ENCODE measurements at regions not wholly inside any gene's neighbourhood (a gene's known extent, or its start where the extent isn't known, plus 50 kb on each side); places are given as distances from the start of the nearest gene placed in this dataset.

DNA sequence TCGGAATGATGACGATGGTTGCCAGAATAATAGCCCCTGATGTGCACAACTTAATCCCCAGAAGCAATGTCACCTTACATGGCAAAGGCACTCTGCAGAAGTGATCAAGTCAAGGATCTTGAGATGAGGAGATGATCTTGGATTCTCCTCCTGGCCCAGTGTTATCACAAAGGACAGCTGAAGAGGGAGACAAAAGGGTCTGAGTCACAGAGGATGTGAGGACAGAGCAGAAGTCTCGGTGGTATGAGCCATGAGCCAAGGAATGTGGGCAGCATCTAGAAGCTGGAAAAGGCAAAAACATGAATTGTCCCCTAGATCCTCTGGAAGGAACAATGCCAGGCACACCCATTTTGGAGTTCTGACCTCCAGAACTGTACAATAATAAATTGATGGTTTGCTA is 358.5 kb downstream of the MYCN start:
- DNase-seq (ENCODE audit: low spot score) (no peak), ATAC-seq (no peak)
- intact Hi-C loops (cut with DNase I): no loop called here

DNA sequence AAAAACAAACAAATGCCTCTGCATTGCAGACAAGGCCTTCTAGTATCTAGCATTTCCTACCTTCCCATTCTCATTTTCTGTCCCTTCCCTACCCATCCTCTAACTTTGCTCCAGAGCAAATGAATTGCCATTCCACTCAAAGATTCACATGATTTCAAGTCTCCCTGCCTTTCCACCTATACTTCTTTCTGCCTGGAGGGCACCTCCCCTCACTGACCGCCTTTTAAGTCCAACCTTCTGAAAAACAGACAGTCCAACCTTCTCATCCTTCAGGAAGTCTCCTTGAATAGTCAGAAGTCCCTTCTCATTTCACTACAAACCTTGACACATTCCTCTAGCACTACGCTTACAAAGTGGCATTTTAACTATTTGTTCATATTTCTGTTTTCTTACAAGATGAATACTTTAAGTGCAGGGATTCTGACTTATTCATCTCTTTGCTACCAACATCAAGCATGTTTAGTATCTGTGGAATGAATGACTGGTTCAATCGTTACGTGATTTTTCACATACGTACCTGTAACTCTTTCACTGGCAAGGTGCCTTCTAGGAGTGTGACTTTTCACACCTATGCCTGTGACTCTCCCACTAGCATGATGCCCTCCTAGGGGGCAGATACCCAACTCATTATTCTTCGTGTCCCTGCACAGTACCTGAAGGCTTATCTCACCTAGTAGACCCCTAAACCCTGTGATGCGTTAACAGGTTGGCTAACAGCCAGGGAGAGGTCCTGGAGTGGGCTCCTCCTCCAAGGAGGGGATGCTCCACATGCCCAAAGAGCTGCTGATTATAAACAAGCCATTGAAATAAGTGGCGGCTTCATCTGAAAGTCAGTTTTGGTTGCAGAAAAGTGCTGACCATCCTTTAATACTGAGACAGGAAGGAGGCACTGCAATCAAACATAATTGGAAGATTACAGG is 356.2 kb downstream of the MYCN start:
- no peak for ATAC-seq
- intact Hi-C loops (cut with DNase I): no loop called here
- no peak for DNase-seq (ENCODE audit: low spot score)

DNA sequence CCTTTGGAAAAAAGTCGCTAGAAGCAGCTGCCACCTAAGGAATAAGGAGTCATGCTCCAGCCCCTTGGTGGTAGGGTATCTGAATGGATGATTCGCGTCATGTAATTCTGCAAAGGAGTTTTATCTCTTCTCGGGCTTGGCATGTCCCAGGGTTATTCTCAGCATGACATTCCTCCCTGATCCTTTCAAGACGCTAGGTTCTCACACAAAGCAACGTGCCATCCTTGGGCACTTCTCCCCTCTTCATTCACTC is 355.6 kb downstream of the MYCN start:
- no peak for ATAC-seq
- intact Hi-C loops (cut with DNase I): no loop called here
- no peak for DNase-seq (ENCODE audit: low spot score)

DNA sequence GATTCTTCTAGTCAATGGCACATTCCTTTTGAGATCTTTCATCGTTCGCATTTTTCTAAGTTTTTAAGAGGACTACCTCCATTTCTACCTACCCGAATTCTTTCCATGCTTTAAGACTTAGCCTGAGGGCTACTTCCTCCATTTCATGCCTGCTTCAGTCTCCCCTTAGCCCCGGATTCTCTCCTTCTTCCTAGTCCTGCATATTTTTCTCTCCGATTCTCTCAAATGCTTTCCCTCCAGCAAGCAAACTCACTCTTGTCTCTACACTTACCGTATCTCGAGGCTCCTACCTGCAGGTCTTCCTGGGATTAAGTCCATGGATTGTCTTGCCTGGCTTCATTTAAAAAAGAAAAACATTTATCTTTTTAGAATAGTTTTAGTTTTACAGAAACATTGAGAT is 354.4 kb downstream of the MYCN start:
- ATAC-seq: no peak
- intact Hi-C loops (cut with DNase I): no loop called here

DNA sequence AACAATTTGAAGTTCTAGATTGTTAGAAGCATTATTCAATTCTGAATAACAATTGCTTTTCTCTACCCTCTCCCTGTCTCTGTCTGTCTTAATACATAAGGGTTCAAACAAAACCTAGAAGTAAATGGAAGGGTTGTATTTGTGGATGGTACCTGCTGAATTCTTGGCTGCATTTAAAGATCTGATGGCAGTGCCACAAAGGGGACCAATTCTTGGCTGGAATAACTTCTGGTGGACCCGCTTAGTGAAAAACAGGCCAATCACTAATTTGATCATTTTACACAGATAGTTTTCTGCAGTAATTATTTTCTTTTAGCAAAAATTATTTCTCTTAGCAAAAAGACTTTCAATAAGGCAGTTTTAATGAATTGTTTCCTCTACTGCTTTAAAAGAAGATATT is 353.5 kb downstream of the MYCN start:
- DNase-seq (ENCODE audit: low spot score): no peak
- no peak for ATAC-seq

More for the DNA sequence above, 354.4 kb downstream of the MYCN start:
- no peak for DNase-seq (ENCODE audit: low spot score)

DNA sequence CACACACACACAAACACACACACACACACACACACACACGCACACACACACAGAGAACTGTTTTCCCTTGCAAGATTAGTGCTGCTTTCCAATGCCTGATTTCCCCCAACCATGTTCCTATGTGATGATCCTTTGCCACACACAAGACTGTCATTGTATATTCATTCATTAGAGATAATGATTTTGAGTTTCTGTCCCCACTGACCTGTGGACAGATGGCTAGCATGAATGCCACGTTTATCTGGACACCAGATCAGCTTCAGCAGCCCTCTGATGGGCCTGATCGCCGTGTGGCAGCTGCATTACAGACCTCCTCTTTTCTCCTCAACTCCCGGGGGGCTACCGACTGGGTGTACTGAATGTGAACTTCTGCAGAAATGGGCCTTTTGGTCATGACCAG is 353.0 kb downstream of the MYCN start:
- intact Hi-C loops (cut with DNase I): no loop called here
- no peak for DNase-seq (ENCODE audit: low spot score)
- ATAC-seq: no peak

More for the DNA sequence above, 353.5 kb downstream of the MYCN start:
- intact Hi-C loops (cut with DNase I): no loop called here

DNA sequence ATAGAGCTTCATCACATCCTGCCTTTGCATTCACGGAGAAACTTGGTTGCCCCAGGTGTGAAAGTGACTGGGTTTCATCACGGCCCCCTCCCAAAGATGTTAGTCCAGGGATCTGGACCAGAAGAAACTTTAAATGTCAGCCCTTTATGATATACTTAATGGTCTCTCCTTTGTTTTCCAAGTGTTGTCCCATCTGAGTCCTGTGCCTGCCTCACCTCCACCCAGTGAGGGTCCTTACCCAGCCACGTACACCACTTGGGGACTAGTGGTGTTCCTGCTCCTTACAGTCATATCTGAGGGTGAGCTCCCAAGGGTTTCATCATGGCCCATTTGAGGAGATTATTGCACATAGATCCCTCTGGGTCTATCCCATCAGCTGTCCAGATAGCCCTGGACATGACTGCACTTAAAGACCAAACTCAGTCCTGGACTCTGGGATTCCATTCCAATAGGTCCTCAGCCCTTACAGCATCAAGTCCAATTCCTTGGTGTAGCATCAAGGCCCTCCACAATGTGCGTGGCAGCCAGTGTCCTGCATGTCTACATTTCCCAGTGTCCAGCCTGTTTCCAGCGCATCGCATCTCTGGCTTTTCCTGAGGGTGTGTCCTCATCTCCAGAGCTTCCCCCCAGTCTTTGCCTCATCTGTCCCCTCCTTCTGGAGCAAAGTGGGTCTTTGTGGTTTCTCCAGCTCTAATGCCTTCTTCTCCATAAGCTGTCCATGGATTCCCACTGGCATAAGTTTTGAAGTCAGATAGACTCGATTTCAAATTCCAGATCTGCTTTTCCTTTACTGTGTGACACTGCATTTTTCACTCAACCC is 351.6 kb downstream of the MYCN start:
- intact Hi-C loops (cut with DNase I): no loop called here
- no peak for DNase-seq (ENCODE audit: low spot score)
- no peak for ATAC-seq

DNA sequence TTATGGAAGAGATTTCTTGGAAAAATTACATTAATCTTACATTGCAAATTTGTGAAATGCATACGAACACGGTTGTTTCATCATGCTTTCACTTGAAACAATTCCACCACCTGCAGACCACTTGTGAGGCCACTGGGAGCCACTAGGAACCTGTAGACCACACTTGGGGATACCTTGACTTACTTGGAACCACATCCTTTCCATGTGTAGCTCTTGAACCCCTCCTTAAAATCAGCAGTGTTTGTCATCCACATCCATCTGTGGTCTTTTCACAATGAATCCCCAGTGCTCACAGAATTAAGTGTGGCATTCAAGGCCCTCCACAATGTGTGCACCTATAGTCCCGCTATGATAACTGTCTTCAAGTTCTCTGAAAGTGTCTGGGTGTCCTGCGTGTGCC is 350.9 kb downstream of the MYCN start:
- no peak for DNase-seq (ENCODE audit: low spot score)
- intact Hi-C loops (cut with DNase I): no loop called here
- no peak for ATAC-seq

DNA sequence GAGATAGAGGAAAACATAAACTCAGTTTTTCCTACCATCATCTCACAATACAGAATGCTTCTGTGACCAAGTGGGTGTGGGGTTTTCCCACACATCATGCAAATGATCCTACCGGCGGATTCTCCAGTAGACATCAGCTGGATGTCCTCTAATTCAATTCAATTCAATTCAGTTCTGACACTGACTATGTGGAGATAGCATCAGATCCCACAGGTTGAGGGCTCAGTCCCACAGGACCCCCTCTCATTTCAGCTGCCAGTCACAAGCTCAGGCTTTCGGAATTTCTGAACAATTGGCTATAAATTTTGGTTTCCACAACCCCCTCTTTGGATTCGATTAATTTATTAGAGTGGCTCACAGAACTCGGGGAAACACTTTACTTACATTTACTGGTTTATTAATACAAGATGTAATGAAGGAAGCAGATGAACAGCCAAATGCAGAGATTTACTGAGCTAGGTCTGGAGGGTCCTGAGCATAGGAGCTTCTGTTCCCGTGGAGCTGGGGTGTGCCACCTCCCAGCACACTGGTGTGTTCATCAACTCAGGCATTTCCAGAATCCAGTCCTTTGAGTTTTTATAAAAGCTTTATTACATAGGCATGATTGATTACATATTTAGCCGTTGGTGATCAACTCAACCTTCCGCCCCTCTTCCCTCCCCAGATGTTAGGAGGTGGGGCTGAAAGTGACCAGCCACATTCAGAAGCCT is 350.1 kb downstream of the MYCN start:
- DNase-seq (ENCODE audit: low spot score) (no peak), ATAC-seq (no peak)
- intact Hi-C loops (cut with DNase I): no loop called here

DNA sequence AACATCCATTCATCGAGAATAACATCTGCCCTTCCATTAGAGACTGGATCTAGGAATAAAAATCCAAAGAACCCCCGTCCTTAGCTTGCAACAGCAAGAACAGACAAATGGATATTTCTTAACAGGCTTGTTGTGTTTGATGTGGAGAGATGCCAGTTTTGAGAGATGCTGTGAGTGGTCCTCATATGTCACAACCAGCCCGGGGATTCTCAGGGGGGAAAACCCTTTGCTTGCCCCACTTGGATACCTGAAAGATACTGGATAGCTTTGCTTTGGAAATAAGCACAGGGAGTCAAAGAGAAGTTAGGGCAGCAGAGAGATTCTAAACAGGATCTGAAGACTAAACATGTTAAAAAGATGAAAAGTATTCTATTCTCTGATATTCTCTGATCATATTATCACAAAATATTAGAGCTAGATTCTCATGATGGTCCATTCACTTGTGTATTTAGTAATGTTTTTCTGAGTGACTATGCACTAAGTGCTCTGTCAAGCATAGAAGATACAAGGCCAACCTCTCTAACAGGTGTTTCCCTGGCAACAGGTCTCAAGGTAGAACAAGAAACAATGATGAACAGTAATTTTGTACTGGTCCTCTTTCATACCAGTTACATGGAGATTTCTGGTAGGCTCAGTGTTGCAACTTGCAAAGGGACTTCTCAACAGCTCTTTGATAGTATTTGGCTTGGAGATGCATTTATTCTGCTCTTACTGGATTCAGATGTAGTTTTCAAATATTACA is 348.2 kb downstream of the MYCN start:
- ATAC-seq (no peak), DNase-seq (ENCODE audit: low spot score) (no peak)
- intact Hi-C loops (cut with DNase I): loop anchor here (10.0 kb wide), 1 partner anchor 344 kb away; the partner anchor contains the start of gene MYCN

DNA sequence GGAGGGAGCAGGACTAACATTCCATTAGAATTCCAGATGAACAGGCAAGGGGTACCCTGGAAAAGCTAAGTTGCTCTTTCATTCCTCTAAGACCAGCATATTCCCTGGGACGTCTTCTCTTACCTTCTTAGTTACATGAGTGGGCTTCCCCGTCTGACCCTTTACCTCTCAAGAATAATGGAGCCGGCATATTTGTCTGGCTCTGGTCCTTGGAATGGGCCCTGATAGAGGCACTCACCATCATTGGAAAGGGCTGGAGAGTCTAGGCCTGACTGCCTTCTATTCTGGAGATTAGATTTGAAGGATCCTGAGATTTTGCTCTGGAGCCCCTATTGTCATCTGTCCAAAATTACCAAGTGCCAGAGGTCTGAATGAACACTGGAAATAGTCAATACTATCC is 347.5 kb downstream of the MYCN start:
- no peak for ATAC-seq

DNA sequence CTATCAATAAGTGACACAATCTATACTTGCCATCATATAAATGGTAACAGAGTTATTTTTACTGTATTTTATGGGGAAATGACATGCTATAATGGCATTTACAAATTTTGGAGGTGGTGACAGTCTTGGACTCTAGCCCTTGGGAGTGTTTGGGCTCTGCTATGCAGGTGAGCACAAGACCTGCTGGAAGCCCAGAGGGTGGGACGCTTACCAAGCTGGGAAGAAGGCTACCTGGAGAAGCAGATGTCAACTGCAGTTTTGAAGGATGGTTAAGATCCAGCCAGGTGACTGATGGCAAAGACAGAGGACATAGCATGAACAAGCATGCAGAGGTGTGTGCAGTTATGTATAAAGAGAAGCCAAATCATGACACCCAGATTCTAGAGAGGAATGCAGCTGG is 346.9 kb downstream of the MYCN start:
- no peak for ATAC-seq
- no peak for DNase-seq (ENCODE audit: low spot score)
- intact Hi-C loops (cut with DNase I): loop anchor here (10.0 kb wide), 1 partner anchor 342 kb away; the partner anchor contains the start of gene MYCN

More for the DNA sequence above, 347.5 kb downstream of the MYCN start:
- DNase-seq (ENCODE audit: low spot score): no peak
- intact Hi-C loops (cut with DNase I): loop anchor here (10.0 kb wide), 1 partner anchor 343 kb away; the partner anchor contains the start of gene MYCN

DNA sequence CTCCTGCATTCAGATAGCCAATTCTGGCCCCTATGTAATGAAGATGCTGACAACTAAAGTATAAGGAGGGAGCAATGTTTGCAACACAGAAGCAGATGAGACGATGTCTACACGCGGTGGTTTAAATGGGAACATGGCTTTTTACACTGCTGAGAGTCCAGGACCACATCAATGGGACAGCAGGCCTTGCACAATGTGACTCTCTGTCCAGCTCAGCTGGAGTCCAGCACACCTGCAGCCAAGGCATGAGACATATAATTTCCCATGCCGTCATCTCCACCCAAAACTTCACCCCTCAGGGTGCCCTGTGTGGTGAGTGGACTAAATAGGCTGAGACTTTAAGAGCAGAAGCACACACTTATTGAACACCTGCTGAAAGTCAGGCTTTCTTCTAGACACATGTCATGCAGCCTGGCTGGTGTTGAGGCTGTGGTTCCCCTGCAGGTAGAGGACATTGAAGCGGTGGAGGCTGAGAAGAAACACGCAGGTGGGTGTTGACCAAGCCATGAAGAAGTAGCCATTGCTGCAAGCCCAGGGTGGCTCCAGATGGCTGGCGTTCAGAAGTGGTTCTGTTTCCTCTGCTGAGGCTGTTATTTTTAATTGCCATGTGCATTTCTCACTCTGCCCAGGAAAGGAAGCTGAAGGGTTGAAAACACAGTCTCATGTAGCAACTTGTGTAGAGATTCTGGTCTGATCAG is 345.6 kb downstream of the MYCN start:
- intact Hi-C loops (cut with DNase I): loop anchor here (10.0 kb wide), 1 partner anchor 341 kb away; the partner anchor contains the start of gene MYCN
- DNase-seq (ENCODE audit: low spot score) (no peak), ATAC-seq (no peak)

DNA sequence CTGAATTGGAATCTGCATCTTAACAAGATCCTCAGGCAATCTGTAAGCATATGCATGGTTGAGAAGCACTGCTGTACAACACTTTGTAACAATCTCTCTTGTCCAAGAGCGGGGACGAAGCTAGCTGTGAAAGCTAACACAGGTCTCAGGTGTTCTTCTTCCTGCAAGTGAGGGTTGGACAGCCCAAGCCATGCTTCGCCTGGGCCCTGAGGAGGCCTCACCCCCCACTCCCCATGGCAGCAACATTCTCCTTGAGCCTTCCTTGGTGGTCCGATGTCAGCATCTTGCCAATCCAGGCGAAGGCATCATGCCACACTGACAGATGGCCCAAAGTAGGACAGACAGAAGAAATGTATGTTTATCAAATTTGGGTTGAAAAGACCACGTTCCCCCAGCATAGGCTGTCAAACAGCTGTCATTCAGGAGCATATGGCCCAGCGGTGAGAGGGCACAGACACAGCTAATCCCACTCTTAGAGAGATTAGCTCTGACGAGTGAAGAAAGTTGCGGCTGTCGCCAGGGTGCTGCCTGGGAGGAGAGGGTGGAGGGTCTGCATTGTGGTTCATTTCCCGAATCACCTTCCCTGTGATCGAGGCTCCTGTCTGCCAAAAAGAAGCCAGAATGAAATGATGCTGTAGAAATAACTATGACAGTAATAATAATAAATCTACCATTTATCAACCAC is 344.7 kb downstream of the MYCN start:
- intact Hi-C loops (cut with DNase I): loop anchor here (10.0 kb wide), 1 partner anchor 340 kb away; the partner anchor contains the start of gene MYCN
- DNase-seq (ENCODE audit: low spot score) (no peak), ATAC-seq (no peak)

DNA sequence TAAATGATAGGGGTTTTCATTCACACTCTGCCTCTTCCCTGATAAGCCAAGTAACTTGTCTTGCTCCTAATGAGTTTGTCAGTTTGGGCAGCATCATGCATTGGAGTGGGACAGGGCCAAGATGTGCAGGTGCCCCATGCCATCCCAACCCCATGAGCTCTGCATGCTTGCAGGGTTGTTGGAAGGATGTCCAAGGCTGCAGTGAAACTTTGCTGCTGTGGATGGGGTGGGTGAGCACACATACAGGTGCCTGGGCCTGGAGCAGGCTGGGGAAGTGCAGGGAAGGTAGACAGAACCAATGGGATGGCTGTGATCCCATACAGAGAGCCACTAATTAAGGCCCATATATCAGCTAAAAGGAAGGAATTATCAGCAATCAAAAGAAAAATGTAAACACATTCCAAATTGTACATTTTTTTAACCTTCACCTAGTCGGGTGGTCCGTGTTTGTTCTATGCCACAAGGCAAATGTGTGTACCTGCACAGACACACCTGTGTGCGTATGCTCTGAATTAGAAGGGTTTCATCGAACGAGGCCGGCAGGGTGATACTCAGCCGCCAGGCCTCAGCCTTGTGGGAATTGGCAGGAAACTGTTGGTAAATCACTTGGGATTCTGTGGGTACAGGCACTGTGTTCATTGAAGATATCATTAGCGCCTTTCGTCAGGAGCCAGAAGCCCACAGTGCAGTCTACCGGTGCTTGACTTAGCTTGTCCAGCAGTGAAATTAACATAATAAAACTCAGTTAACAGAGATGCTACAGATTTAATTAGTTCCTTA is 342.9 kb downstream of the MYCN start:
- ATAC-seq (no peak), DNase-seq (ENCODE audit: low spot score) (no peak)
- intact Hi-C loops (cut with DNase I): loop anchor here (10.0 kb wide), 1 partner anchor 338 kb away; the partner anchor contains the start of gene MYCN

DNA sequence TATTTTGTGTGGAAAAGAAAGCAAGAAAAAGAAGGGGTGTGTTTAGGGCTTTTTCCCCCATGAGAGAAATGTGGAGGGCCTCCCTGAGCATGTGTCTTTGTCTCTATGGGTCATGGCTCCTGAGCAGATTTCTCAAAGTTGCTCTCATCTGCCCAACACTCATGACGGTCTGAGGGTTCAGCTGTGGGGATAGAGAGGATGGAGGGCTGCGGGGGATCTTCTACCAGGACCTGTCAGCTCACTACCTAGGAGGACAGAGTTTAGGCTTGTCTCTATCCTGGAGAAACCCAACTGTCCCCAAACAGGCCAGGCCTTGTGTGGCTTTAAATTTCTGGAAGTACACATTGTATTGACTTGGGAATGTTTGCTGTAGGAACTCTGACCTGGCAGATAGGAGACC is 342.2 kb downstream of the MYCN start:
- DNase-seq (ENCODE audit: low spot score) (no peak), ATAC-seq (no peak)
- intact Hi-C loops (cut with DNase I): loop anchor here (10.0 kb wide), 1 partner anchor 338 kb away; the partner anchor contains the start of gene MYCN
